Ascending aorta (tissue), 2 donors: ENCODE measurements at regions not wholly inside any gene's neighbourhood (a gene's known extent, or its start where the extent isn't known, plus 50 kb on each side); places are given as distances from the start of the nearest gene placed in this dataset.

ENCODE experiments used
- DNase-seq, 2 donors: peaks; one replicate each; pipeline ENCODE4 v3.0.0-alpha.2; 2019; ENCODE audit warnings: low spot score in 2 of 2
- H3K27ac ChIP-seq, 2 donors: fragments of 200-600 bp; sonication (generic); one replicate each; pipeline ENCODE4 v1.5.1; 2016 to 2017; ENCODE audit warnings: mild to moderate bottlenecking in 1 of 2
- H3K27me3 ChIP-seq: fragments of 200-600 bp; sonication (generic); one replicate; pipeline ENCODE4 v1.5.1; 2017
- H3K36me3 ChIP-seq, 2 donors: fragments of 200-600 bp; sonication (generic); one replicate each; pipeline ENCODE4 v1.5.1; 2016
- H3K4me1 ChIP-seq, 2 donors: fragments of 200-600 bp; sonication (generic); one replicate each; pipeline ENCODE4 v1.5.1; 2016 to 2017; ENCODE audit warnings: mild to moderate bottlenecking in 1 of 2
- H3K4me3 ChIP-seq, 2 donors: fragments of 200-600 bp; sonication (generic); one replicate each; pipeline ENCODE4 v1.5.1; 2016 to 2017; ENCODE audit warnings: mild to moderate bottlenecking in 1 of 2
- H3K9me3 ChIP-seq, 2 donors: fragments of 200-600 bp; sonication (generic); one replicate each; pipeline ENCODE4 v1.5.1; 2016
- intact Hi-C: fragments of 100-400 bp; cut with DNase I; formaldehyde crosslinking; loops from one replicate; pipeline ENCODE4 v1.15.1; 2023
- TF ChIP-seq, protein P1 (sequence below), 3 experiments: fragments of 200-600 bp in 2 of 3; fragments of 450-650 bp in 1 of 3; sonication (generic) in 2 of 3; IDR thresholded peaks; one replicate each; pipeline ENCODE4 v1.5.1; 2016 to 2019; ENCODE audit warnings: antibody characterized with exemption in 3 of 3, mild to moderate bottlenecking in 1 of 3, moderate library complexity in 1 of 3

DNA sequence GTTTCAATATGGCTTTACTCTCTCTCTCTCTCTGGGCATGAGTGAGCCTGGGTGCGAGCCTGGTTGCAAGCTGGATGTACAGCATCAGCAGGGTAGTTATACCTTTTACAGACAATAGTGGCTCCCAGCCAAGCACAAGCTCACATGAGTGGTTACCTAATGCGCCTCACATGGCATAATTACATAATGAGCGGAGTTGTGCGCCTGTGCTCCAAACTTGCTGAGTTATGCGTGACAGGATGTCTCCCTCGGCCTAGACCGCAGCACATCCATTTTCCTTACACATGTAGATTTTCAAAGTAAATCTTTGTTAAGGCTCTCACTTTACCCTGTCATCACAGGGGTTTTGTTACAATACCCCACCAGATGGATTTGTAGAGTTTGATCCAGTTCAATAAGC is 233.5 kb upstream of the WWC1 start:
- Histone ChIP-seq H3K4me3 (no peak overlapping the region), H3K27ac (no peak overlapping the region), H3K4me1 (no peaks in the 10 kb centered on the region), H3K36me3 (no peaks in the 10 kb centered on the region), H3K9me3 (no peaks in the 10 kb centered on the region), H3K27me3 (no peaks in the 10 kb centered on the region)
- TF ChIP-seq, protein P1, sequence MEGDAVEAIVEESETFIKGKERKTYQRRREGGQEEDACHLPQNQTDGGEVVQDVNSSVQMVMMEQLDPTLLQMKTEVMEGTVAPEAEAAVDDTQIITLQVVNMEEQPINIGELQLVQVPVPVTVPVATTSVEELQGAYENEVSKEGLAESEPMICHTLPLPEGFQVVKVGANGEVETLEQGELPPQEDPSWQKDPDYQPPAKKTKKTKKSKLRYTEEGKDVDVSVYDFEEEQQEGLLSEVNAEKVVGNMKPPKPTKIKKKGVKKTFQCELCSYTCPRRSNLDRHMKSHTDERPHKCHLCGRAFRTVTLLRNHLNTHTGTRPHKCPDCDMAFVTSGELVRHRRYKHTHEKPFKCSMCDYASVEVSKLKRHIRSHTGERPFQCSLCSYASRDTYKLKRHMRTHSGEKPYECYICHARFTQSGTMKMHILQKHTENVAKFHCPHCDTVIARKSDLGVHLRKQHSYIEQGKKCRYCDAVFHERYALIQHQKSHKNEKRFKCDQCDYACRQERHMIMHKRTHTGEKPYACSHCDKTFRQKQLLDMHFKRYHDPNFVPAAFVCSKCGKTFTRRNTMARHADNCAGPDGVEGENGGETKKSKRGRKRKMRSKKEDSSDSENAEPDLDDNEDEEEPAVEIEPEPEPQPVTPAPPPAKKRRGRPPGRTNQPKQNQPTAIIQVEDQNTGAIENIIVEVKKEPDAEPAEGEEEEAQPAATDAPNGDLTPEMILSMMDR (IDR thresholded peaks at IDR 0.05) = no peak
- intact Hi-C loops = no loop called here
- DNase-seq = no peak

DNA sequence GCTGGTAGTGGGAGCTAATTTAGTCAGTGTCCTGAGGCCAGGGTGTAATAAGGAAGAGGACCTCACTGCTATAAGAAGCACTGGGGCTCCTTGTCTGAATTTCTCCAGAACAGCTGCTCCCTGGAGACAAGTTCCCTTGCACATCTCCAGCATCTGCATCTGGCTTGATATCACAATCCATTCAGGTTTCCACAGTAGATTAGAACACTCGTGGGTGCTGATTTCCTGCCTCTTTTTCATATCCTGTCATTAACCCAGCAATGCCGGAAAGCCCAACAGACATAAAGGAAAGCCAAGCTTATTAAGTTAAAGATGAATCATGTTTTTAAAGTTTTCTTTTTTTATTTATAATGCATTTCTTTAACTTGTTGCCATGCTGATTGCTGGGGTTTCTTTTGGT is 232.3 kb upstream of the WWC1 start:
- Histone ChIP-seq H3K9me3 (no peaks in the 10 kb centered on the region), H3K27ac (no peak overlapping the region), H3K36me3 (no peaks in the 10 kb centered on the region), H3K27me3 (no peaks in the 10 kb centered on the region), H3K4me3 (no peak overlapping the region), H3K4me1 (no peaks in the 10 kb centered on the region)
- TF ChIP-seq, protein P1 (IDR thresholded peaks at IDR 0.05) = no peak
- intact Hi-C loops = no loop called here
- no peak for DNase-seq

DNA sequence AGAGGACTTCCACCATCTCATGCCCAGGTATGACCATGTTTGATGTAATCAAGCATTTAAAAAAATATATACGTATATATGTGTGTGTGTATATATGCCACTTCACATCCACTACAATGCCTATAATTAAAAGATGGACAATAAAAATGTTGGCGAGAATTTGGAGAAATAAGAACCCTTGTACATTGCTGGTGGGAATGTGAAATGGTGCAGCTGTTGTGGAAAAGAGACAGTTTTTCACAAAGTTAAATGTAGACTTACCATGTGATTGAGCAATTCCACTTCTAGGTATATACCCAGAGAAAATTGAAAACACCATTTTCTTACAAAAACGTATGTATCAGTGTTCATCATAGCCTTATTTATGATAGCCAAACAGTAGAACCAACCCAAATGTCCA is 229.2 kb upstream of the WWC1 start:
- intact Hi-C loops = no loop called here
- Histone ChIP-seq H3K9me3 (no peaks in the 10 kb centered on the region), H3K27me3 (no peaks in the 10 kb centered on the region), H3K27ac (no peak overlapping the region), H3K4me3 (no peak overlapping the region), H3K36me3 (no peaks in the 10 kb centered on the region), H3K4me1 (no peaks in the 10 kb centered on the region)
- TF ChIP-seq, protein P1 (IDR thresholded peaks at IDR 0.05) = no peak
- DNase-seq = no peak

DNA sequence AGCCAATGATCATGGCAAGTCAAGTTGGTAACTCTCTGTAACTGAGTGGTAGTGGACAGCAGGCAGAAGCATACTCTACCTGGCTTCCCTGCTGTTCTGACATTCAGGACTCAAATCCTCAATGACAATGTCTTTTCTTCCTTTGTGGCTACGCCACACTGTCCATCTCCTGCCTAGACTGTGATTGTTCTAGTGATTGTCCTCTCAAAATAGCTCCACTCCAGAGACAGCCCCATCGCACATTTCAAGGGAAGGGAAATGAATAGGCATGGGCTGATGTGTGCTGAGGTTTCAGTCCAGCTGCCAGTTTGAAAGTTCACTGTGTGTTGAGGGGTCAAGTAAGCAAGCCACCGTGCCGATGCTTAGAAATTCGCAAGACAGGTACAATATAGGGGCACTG is 227.0 kb upstream of the WWC1 start:
- no peaks in the 10 kb centered on the region for H3K4me1 ChIP-seq
- no peaks in the 10 kb centered on the region for H3K36me3 ChIP-seq
- TF ChIP-seq, protein P1 (IDR thresholded peaks at IDR 0.05) = no peak
- intact Hi-C loops = no loop called here
- H3K27ac ChIP-seq = no peak overlapping the region
- no peak overlapping the region for H3K4me3 ChIP-seq
- no peak for DNase-seq
- no peaks in the 10 kb centered on the region for H3K9me3 ChIP-seq
- no peaks in the 10 kb centered on the region for H3K27me3 ChIP-seq

DNA sequence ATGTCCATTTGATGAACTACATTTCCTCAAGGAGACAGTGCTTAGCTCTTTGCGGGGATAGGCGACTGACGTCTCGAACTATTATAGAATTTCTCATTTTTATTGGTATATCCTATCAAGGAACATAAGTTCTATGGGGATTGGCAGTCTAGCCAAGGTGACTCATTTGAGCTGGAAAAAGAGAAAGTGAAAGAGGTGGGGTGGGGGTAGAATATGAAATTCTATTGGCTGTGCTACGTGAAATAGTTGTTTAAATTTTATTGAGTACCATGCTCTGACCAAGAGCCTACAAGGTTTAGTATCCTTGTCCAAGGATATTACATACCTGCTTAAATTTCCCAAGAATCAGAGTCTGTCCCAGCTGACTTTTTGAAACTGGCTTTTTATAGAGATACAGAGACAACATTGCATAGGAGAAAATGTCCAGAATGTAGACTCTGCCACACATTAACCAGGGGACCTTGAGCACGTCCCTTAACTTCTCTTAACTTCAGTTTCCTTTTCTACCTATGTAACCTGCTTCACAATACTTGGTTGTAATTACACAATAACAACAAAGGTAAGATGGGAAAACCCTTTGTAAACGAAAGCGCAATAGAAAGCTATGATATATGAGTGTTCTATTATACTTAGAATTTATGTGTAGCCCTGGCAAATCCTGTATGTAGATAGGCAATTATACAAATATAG is 226.4 kb upstream of the WWC1 start:
- H3K9me3 ChIP-seq = no peaks in the 10 kb centered on the region
- intact Hi-C loops = no loop called here

More for the DNA sequence above, 226.4 kb upstream of the WWC1 start:
- TF ChIP-seq, protein P1 (IDR thresholded peaks at IDR 0.05) = no peak
- Histone ChIP-seq H3K27me3 (no peaks in the 10 kb centered on the region), H3K36me3 (no peaks in the 10 kb centered on the region), H3K4me1 (no peaks in the 10 kb centered on the region), H3K4me3 (no peak overlapping the region), H3K27ac (no peak overlapping the region)
- DNase-seq = no peak
